ENCODE measurements at regions not wholly inside any gene's neighbourhood (a gene's known extent, or its start where the extent isn't known, plus 50 kb on each side); places are given as distances from the start of the nearest gene placed in this dataset.

- no peaks in the 10 kb centered on the region for H3K4me1 ChIP-seq
- intact Hi-C loops (cut with DNase I) = no loop called here
- FAIRE-seq (no peak), ATAC-seq (no peak), DNase-seq (no peak)
- no peak for TF ChIP-seq CTCF (IDR thresholded peaks at IDR 0.05)
- no peaks in the 10 kb centered on the region for H3K27me3 ChIP-seq
- H3K9me3 ChIP-seq = no peaks in the 10 kb centered on the region
- H3K27ac ChIP-seq = no peak overlapping the region
- H3K4me3 ChIP-seq = no peak overlapping the region
- H3K36me3 ChIP-seq = no peaks in the 10 kb centered on the region
- 51 to 66% methylated on average over 4 of the region's 4 CpGs for WGBS, 2 donors
Measured at GRCh38 chr2:138979131-138979785, 199.1 kb upstream of the NXPH2 start.

GRCh38 chr2:138974651-138975050 lies 194.5 kb upstream of the NXPH2 start:
- Histone ChIP-seq H3K4me1 (no peaks in the 10 kb centered on the region), H3K27ac (no peak overlapping the region), H3K27me3 (no peaks in the 10 kb centered on the region), H3K4me3 (no peak overlapping the region), H3K36me3 (no peaks in the 10 kb centered on the region), H3K9me3 (no peaks in the 10 kb centered on the region)
- FAIRE-seq = no peak
- ATAC-seq = no peak
- TF ChIP-seq CTCF (IDR thresholded peaks at IDR 0.05) = no peak
- no peak for DNase-seq
- WGBS, 2 donors = 53 to 80% methylated on average over 1 of the region's 1 CpG
- intact Hi-C loops (cut with DNase I) = no loop called here

GRCh38 chr2:138964418-138964817 lies 184.2 kb upstream of the NXPH2 start:
- Histone ChIP-seq H3K4me3 (no peak overlapping the region), H3K27ac (no peak overlapping the region), H3K4me1 (no peaks in the 10 kb centered on the region), H3K36me3 (no peaks in the 10 kb centered on the region), H3K27me3 (no peaks in the 10 kb centered on the region), H3K9me3 (no peaks in the 10 kb centered on the region)
- no peak for FAIRE-seq
- intact Hi-C loops (cut with DNase I) = no loop called here
- TF ChIP-seq CTCF (IDR thresholded peaks at IDR 0.05) = no peak
- 57 to 65% methylated on average over 1 of the region's 1 CpG for WGBS, 2 donors
- ATAC-seq = no peak
- DNase-seq = no peak

GRCh38 chr2:138962686-138963085 lies 182.5 kb upstream of the NXPH2 start:
- ATAC-seq (no peak), FAIRE-seq (no peak)

More at GRCh38 chr2:138962686-138963085, 182.5 kb upstream of the NXPH2 start:
- Histone ChIP-seq H3K4me1 (no peaks in the 10 kb centered on the region), H3K9me3 (no peaks in the 10 kb centered on the region), H3K36me3 (no peaks in the 10 kb centered on the region), H3K27me3 (no peaks in the 10 kb centered on the region), H3K27ac (no peak overlapping the region), H3K4me3 (no peak overlapping the region)
- no peak for DNase-seq
- WGBS, 2 donors = 63 to 76% methylated on average over 5 of the region's 5 CpGs
- intact Hi-C loops (cut with DNase I) = no loop called here
- TF ChIP-seq CTCF (IDR thresholded peaks at IDR 0.05) = no peak

Data from pancreas (tissue), 10 donors.